ENCODE measurements at regions not wholly inside any gene's neighbourhood (a gene's known extent, or its start where the extent isn't known, plus 50 kb on each side); places are given as distances from the start of the nearest gene placed in this dataset.

DNA sequence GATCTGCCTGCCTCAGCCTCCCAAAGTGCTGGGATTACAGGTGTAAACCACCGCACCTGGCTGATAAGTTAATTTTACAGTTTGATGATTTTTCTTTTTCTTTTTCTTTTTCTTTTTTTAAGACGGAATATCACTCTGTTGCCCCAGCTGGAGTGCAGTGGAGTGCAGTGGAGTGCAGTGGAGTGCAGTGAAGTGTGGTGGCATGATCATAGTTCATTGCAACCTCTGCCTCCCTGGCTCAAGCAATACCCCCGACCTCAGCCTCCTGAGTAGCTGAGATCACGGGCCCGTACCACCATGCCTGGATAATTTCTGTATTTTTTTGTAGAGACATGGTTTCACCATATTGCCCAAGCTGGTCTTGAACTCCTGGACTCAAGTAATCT is 84.4 kb upstream of the CXADR start:
- DNase-seq (ENCODE audit: insufficient read length, low spot score) (no peak), FAIRE-seq (no peak)
- TF ChIP-seq PAX5 (IDR thresholded peaks at IDR 0.05; ENCODE audit: insufficient read depth, low read length, severe bottlenecking) (peak; percentile 67), TAF1 (IDR thresholded peaks at IDR 0.05; ENCODE audit: low read depth, low read length) (no peak)

DNA sequence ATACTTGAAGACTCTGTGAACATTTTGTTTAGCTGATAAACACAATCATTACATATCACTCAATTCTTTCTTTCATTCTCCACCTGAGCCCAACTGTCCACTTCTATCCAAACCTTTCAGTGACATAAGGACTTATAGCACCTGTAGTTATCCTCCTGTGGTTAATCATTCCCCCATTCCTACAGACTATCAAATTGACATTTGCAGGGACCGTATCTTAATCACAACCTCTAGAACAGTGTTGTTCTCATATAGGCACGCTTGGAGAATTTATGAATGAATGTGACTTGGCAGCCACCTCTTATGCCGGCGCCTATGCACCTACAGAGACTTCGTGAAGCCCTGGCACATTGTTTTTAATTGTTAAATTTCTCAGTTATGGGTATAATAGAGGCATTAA is 83.9 kb upstream of the CXADR start:
- DNase-seq (ENCODE audit: insufficient read length, low spot score) (no peak), FAIRE-seq (no peak)
- TF ChIP-seq POU2F2 (IDR thresholded peaks at IDR 0.05; ENCODE audit: low read depth, low read length) (no peak), SPI1 (IDR thresholded peaks at IDR 0.05; ENCODE audit: low read depth, low read length) (no peak), POLR2AphosphoS5 (IDR thresholded peaks at IDR 0.05; ENCODE audit: low read depth, low read length) (no peak), TAF1 (IDR thresholded peaks at IDR 0.05; ENCODE audit: low read depth, low read length) (no peak), POLR2A (IDR thresholded peaks at IDR 0.05; ENCODE audit: low read depth, low read length) (no peak), PAX5 (IDR thresholded peaks at IDR 0.05; ENCODE audit: insufficient read depth, low read length, severe bottlenecking) (no peak)

DNA sequence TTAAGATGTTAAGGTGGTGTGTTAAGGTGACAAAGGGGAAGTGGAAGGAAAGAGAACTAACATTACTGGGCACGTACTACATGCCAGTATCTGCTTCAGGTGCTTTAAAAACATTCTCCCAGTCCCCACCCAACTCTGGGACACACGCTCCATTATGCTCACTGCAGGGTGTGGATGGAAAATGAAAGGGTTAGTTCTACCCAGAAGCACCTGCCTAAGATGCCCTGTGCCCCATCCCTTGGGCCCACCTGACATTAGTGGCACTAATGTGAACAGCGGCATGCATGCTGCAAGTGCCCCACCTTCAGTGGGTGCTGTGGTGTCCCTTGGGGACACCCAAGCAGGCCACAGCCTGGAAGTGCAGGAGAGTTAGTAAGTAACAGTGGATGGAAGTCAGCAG is 82.9 kb upstream of the CXADR start:
- TF ChIP-seq POLR2A (IDR thresholded peaks at IDR 0.05; ENCODE audit: low read depth, low read length) (no peak), TAF1 (IDR thresholded peaks at IDR 0.05; ENCODE audit: low read depth, low read length) (no peak), POU2F2 (IDR thresholded peaks at IDR 0.05; ENCODE audit: low read depth, low read length) (no peak), PAX5 (IDR thresholded peaks at IDR 0.05; ENCODE audit: insufficient read depth, low read length, severe bottlenecking) (no peak)
- FAIRE-seq: no peak
- no peak for DNase-seq (ENCODE audit: insufficient read length, low spot score)

DNA sequence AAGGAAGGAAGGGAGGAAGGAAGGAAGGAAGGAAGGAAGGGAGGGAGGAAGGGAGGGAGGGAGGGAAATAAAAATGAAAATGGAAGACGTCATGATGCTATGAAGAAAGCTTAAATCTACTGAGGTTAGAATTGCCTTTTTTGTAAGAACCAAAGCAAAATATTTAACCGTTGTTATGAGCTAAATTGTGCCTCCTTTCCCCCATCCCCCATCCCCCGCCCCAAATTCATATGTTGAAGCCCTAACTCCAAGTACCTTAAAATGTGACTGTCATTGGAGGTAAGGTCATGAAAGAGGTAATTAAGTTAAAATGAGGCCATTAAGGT is 80.1 kb upstream of the CXADR start:
- no peak for FAIRE-seq
- TF ChIP-seq POLR2AphosphoS5 (IDR thresholded peaks at IDR 0.05; ENCODE audit: low read depth, low read length) (no peak), TAF1 (IDR thresholded peaks at IDR 0.05; ENCODE audit: low read depth, low read length) (no peak), PAX5 (IDR thresholded peaks at IDR 0.05; ENCODE audit: insufficient read depth, low read length, severe bottlenecking) (no peak), SPI1 (IDR thresholded peaks at IDR 0.05; ENCODE audit: low read depth, low read length) (no peak), POU2F2 (IDR thresholded peaks at IDR 0.05; ENCODE audit: low read depth, low read length) (no peak), POLR2A (IDR thresholded peaks at IDR 0.05; ENCODE audit: low read depth, low read length) (no peak)
- no peak for DNase-seq (ENCODE audit: insufficient read length, low spot score)

DNA sequence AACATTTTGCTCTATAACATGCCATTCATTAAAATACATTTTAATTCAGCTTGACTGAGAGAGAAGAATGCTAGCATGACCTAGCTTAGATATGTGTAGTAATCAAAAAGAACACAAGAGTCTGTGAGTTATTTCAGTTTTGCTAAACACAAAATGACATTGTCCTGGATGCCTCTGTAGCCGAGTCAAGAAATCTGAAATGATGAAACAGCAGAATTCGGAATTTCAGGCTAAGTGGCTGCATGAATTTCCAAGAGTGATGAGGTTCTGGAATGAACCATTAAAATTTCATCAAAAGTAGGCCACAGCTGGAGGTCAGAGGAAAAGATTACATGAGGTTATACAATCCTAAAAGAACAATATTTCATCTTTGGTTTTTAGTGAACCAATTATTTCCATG is 79.1 kb upstream of the CXADR start:
- no peak for FAIRE-seq
- TF ChIP-seq POLR2A (IDR thresholded peaks at IDR 0.05; ENCODE audit: low read depth, low read length) (no peak), TAF1 (IDR thresholded peaks at IDR 0.05; ENCODE audit: low read depth, low read length) (no peak), SPI1 (IDR thresholded peaks at IDR 0.05; ENCODE audit: low read depth, low read length) (no peak), POU2F2 (IDR thresholded peaks at IDR 0.05; ENCODE audit: low read depth, low read length) (no peak), PAX5 (IDR thresholded peaks at IDR 0.05; ENCODE audit: insufficient read depth, low read length, severe bottlenecking) (no peak), POLR2AphosphoS5 (IDR thresholded peaks at IDR 0.05; ENCODE audit: low read depth, low read length) (no peak)
- no peak for DNase-seq (ENCODE audit: insufficient read length, low spot score)

DNA sequence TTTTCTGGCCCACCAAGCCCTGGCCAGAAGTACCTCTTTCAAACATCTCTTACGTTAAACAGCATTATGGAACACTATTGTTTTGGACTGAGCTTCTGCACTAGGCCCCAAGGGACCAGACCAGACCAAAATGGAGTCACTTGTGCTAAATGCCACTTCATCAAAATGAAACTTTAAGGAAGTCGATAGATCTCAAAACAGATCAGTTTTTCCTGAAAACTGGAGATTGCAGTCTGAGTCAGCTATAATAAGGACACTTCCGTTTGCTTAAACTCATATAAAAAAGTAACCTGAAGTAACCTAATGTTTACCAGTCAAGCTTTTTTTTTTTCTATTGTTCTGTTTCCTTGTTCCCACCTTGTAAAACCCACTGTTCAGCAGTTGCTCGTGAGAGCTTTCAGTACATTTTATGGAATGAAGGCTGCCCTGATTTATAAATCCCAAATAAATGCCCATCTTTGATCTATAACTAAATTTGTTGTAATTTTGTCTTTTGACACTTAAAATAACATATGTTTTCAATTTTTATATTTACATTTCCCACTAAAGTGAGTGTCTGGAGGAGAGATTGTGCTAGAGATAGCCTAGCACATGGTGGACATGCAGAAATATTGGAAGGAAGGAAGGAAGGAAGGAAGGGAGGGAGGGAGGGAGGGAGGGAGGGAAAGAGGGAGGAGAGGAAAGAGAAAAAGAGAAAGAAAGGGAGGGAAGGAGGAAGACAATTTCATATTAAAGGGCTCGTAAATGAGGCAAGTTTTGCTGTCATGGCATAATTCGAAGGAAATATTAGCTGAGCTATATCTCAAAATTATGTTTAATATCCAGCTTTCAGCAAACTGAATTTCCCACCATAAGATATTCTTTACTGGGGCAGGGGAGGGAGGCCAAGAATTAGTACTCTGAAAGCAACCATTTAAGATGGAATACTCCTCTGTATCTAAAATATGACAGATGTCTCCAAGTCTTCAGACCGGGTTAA is 77.0 kb upstream of the CXADR start:
- DNase-seq (ENCODE audit: insufficient read length, low spot score) (no peak), FAIRE-seq (no peak)
- TF ChIP-seq POLR2A (IDR thresholded peaks at IDR 0.05; ENCODE audit: low read depth, low read length) (no peak), POU2F2 (IDR thresholded peaks at IDR 0.05; ENCODE audit: low read depth, low read length) (no peak), TAF1 (IDR thresholded peaks at IDR 0.05; ENCODE audit: low read depth, low read length) (no peak), SPI1 (IDR thresholded peaks at IDR 0.05; ENCODE audit: low read depth, low read length) (no peak), POLR2AphosphoS5 (IDR thresholded peaks at IDR 0.05; ENCODE audit: low read depth, low read length) (no peak), PAX5 (IDR thresholded peaks at IDR 0.05; ENCODE audit: insufficient read depth, low read length, severe bottlenecking) (no peak)

DNA sequence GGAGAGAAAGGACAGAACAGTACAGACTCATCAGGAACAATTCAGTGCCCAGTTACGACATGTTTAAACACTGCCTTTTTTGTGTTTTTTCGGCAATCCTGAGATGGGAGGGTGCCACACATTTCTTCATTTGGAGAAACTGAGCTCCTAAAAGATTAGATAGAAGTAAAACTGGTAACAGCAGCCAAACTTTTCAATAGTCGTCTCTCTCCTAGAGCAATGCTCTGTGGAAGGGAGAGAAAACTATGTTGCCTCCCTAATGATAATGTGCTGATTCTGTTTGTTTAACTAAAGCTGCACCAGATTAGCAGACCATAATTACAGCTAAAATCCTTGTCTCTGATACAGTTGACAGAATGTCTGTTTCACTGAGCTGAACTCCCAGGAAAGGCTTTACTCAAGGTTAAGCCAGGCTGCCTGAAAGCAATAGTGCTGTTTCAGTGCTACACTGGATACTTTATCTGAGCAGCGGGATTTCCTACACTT is 76.2 kb upstream of the CXADR start:
- no peak for DNase-seq (ENCODE audit: insufficient read length, low spot score)

DNA sequence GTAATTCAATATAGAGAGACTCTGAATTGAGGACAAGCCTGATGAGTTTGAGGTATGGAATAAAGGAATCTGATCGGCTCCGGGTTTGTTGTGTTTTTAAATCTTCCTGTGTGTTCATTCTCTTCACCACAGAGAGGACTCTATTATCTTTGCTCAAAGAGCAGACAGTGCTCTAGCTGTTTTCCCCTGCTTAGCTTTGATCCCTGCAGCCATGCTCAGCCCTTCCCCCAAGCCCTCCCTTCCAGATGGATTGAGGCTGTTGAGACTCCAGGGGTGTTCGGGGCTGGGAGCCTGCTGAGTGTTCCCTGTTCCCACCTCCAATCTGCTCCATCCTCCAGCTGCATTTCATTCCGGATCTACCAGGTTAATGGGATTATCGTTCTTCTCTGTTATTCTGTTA is 74.2 kb upstream of the CXADR start:
- FAIRE-seq (no peak), DNase-seq (ENCODE audit: insufficient read length, low spot score) (no peak)
- no peak for TF ChIP-seq TAF1 (IDR thresholded peaks at IDR 0.05; ENCODE audit: low read depth, low read length)
- no peak for TF ChIP-seq POLR2AphosphoS5 (IDR thresholded peaks at IDR 0.05; ENCODE audit: low read depth, low read length)
- TF ChIP-seq POU2F2 (IDR thresholded peaks at IDR 0.05; ENCODE audit: low read depth, low read length): no peak
- TF ChIP-seq POLR2A (IDR thresholded peaks at IDR 0.05; ENCODE audit: low read depth, low read length): no peak
- no peak for TF ChIP-seq PAX5 (IDR thresholded peaks at IDR 0.05; ENCODE audit: insufficient read depth, low read length, severe bottlenecking)
- no peak for TF ChIP-seq SPI1 (IDR thresholded peaks at IDR 0.05; ENCODE audit: low read depth, low read length)

More for the DNA sequence above, 76.2 kb upstream of the CXADR start:
- FAIRE-seq: no peak
- no peak for TF ChIP-seq SPI1 (IDR thresholded peaks at IDR 0.05; ENCODE audit: low read depth, low read length)
- no peak for TF ChIP-seq PAX5 (IDR thresholded peaks at IDR 0.05; ENCODE audit: insufficient read depth, low read length, severe bottlenecking)
- TF ChIP-seq TAF1 (IDR thresholded peaks at IDR 0.05; ENCODE audit: low read depth, low read length): no peak
- no peak for TF ChIP-seq POLR2AphosphoS5 (IDR thresholded peaks at IDR 0.05; ENCODE audit: low read depth, low read length)
- no peak for TF ChIP-seq POLR2A (IDR thresholded peaks at IDR 0.05; ENCODE audit: low read depth, low read length)
- TF ChIP-seq POU2F2 (IDR thresholded peaks at IDR 0.05; ENCODE audit: low read depth, low read length): no peak

DNA sequence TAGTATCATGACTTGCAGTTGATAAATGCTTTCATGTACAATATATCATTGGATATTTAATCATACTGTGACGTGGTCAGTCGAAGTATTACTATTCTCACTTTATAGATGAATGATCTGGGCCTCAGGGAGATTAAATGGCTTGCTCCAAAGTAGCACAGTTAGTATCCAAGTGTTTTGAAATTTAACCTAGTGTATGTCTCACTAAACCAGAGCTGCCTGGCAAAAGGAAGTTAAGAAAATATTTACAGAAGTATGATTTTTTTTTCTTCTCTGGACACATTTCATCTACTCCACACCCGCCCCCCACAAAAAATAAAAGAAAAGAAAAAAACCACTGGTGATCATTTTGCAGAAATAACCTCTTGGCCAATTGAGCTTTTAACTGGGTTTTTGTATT is 71.9 kb upstream of the CXADR start:
- TF ChIP-seq SPI1 (IDR thresholded peaks at IDR 0.05; ENCODE audit: low read depth, low read length): no peak
- DNase-seq (ENCODE audit: insufficient read length, low spot score): no peak
- no peak for FAIRE-seq

DNA sequence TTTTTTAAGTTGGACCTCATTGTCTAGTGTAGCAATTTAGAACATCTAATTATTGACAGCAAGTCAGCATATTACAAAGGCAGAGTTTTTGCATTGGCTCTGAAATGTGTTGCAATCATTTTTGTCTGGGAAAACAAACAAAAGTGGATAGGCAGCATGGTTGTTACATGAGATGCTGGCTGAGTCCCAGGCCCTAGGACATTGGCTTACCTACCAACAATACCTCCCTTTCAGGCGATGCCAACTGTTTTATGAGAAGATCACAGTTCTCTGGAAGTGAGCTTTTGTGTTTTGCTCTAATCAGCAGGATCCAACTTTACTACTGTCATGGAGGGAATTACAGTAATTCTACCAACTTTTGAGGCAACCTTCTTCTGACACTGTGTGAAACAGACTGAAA is 71.5 kb upstream of the CXADR start:
- TF ChIP-seq POU2F2 (IDR thresholded peaks at IDR 0.05; ENCODE audit: low read depth, low read length) (no peak), POLR2A (IDR thresholded peaks at IDR 0.05; ENCODE audit: low read depth, low read length) (no peak), SPI1 (IDR thresholded peaks at IDR 0.05; ENCODE audit: low read depth, low read length) (no peak), TAF1 (IDR thresholded peaks at IDR 0.05; ENCODE audit: low read depth, low read length) (no peak), PAX5 (IDR thresholded peaks at IDR 0.05; ENCODE audit: insufficient read depth, low read length, severe bottlenecking) (no peak), POLR2AphosphoS5 (IDR thresholded peaks at IDR 0.05; ENCODE audit: low read depth, low read length) (no peak)
- FAIRE-seq (no peak), DNase-seq (ENCODE audit: insufficient read length, low spot score) (no peak)
